Upper lobe of left lung (tissue), 4 donors: ENCODE measurements at regions not wholly inside any gene's neighbourhood (a gene's known extent, or its start where the extent isn't known, plus 50 kb on each side); places are given as distances from the start of the nearest gene placed in this dataset.

Source experiments
- CTCF ChIP-seq, 6 experiments: fragments of 450-650 bp in 4 of 6; fragments of 200-600 bp in 2 of 6; sonication (generic) in 2 of 6; IDR thresholded peaks; one replicate each; pipeline ENCODE4 v1.5.1; 2016 to 2019; ENCODE audit warnings: antibody characterized with exemption in 6 of 6
- EP300 ChIP-seq, 4 donors: sonication (generic); formaldehyde crosslinking; IDR thresholded peaks; one replicate each; pipeline ENCODE4 v1.5.1; 2017; ENCODE audit warnings: antibody characterized with exemption in 4 of 4, control low read depth in 2 of 4
- POLR2A ChIP-seq, 4 donors: fragments of 450-650 bp; IDR thresholded peaks; one replicate each; pipeline ENCODE4 v1.5.1; 2016 to 2017; ENCODE audit warnings: antibody characterized with exemption in 4 of 4, mild to moderate bottlenecking in 2 of 4
- POLR2AphosphoS5 ChIP-seq, 2 donors: sonication (generic); formaldehyde crosslinking; IDR thresholded peaks; one replicate each; pipeline ENCODE4 v1.5.1; 2017; ENCODE audit warnings: antibody characterized with exemption in 2 of 2

- TF ChIP-seq POLR2A (IDR thresholded peaks at IDR 0.05): no peak
- no peak for TF ChIP-seq CTCF (IDR thresholded peaks at IDR 0.05)
- TF ChIP-seq EP300 (IDR thresholded peaks at IDR 0.05): no peak
- no peak for TF ChIP-seq POLR2AphosphoS5 (IDR thresholded peaks at IDR 0.05)
Observed at GRCh38 chr4:166399021-166399420, 526.0 kb downstream of the TLL1 start.
